ENCODE measurements at regions not wholly inside any gene's neighbourhood (a gene's known extent, or its start where the extent isn't known, plus 50 kb on each side); places are given as distances from the start of the nearest gene placed in this dataset.

DNA sequence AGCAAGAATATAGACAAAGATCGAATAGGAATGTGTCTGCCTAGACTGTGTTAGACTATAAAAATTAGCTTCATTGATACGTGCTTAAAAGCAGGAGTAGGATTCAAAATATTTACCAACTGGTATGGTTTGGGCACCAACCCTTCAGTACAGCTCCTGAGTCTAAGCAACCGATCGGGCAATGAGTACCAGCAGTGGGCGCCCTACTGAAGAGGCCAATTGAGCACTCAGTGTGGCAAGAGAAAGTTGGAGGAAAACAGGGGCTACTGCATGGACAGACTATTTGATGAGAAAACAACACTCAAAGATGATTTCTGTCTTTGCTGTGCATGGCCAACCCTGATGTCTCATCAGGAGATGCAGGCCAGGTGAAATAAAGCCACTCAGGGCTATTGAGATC lies 176.0 kb upstream of the NWD2 start:
- TF ChIP-seq POLR2A (IDR thresholded peaks at IDR 0.05) (no peak), CTCF (IDR thresholded peaks at IDR 0.05) (no peak)
